GM21786 (cell line): ENCODE measurements at regions not wholly inside any gene's neighbourhood (a gene's known extent, or its start where the extent isn't known, plus 50 kb on each side); places are given as distances from the start of the nearest gene placed in this dataset.
"Not testable (repeated sequence)": the region's sequence is repeated elsewhere in the genome, so short reads cannot be mapped to it uniquely, and the experiment has no call there.

Experiments
- ATAC-seq: cut with Tn5 transposase; IDR thresholded peaks from one replicate; pipeline ENCODE4 v1.9.1; 2021; ENCODE audit not compliant: unreplicated experiment

GRCh38 chr5:94027145-94027544 is 285.7 kb upstream of the POU5F2 start:
- ATAC-seq: no peak

- no peak for ATAC-seq
These were observed 284.5 kb upstream of the POU5F2 start for GRCh38 chr5:94025788-94026473.

GRCh38 chr5:94024620-94025019 is 283.2 kb upstream of the POU5F2 start:
- ATAC-seq: no peak

GRCh38 chr5:94024101-94024500 is 282.7 kb upstream of the POU5F2 start:
- ATAC-seq: no peak

- ATAC-seq: no peak
These were observed 279.8 kb upstream of the POU5F2 start for GRCh38 chr5:94021246-94021645.

- ATAC-seq: no peak
These were observed 276.2 kb upstream of the POU5F2 start for GRCh38 chr5:94017579-94017978.

GRCh38 chr5:94010814-94011213 is 269.4 kb upstream of the POU5F2 start:
- no peak for ATAC-seq

GRCh38 chr5:94009161-94009560 is 267.8 kb upstream of the POU5F2 start:
- no peak for ATAC-seq

- ATAC-seq: no peak
These were observed 257.6 kb upstream of the POU5F2 start for GRCh38 chr5:93998951-93999455.

- no peak for ATAC-seq
These were observed 256.2 kb upstream of the POU5F2 start for GRCh38 chr5:93997562-93997961.

- ATAC-seq: peak; percentile 64
These were observed 253.8 kb upstream of the POU5F2 start for GRCh38 chr5:93995126-93995621.

GRCh38 chr5:93993161-93993560 is 251.8 kb upstream of the POU5F2 start:
- ATAC-seq: no peak

GRCh38 chr5:93990504-93991070 is 249.2 kb upstream of the POU5F2 start:
- no peak for ATAC-seq

- not testable (repeated sequence) for ATAC-seq
These were observed 244.7 kb upstream of the POU5F2 start for GRCh38 chr5:93985940-93986570.

- no peak for ATAC-seq
These were observed 236.8 kb upstream of the POU5F2 start for GRCh38 chr5:93978222-93978621.

- no peak for ATAC-seq
These were observed 226.5 kb upstream of the POU5F2 start for GRCh38 chr5:93967923-93968322.

- ATAC-seq: no peak
These were observed 223.0 kb upstream of the POU5F2 start for GRCh38 chr5:93964421-93964820.

GRCh38 chr5:93960042-93960441 is 218.6 kb upstream of the POU5F2 start:
- ATAC-seq: no peak

- no peak for ATAC-seq
These were observed 214.6 kb upstream of the POU5F2 start for GRCh38 chr5:93956006-93956405.

- ATAC-seq: no peak
These were observed 213.1 kb upstream of the POU5F2 start for GRCh38 chr5:93954421-93955069.

GRCh38 chr5:93953442-93953841 is 212.0 kb upstream of the POU5F2 start:
- no peak for ATAC-seq

- no peak for ATAC-seq
These were observed 200.5 kb upstream of the POU5F2 start for GRCh38 chr5:93941897-93942296.
